ENCODE measurements at regions not wholly inside any gene's neighbourhood (a gene's known extent, or its start where the extent isn't known, plus 50 kb on each side); places are given as distances from the start of the nearest gene placed in this dataset.

- no peak for DNase-seq
These were observed 582.9 kb downstream of the BRD1 start for GRCh38 chr22:49244466-49245420.

- DNase-seq = no peak
These were observed 583.7 kb downstream of the BRD1 start for GRCh38 chr22:49243965-49244364.

DNA sequence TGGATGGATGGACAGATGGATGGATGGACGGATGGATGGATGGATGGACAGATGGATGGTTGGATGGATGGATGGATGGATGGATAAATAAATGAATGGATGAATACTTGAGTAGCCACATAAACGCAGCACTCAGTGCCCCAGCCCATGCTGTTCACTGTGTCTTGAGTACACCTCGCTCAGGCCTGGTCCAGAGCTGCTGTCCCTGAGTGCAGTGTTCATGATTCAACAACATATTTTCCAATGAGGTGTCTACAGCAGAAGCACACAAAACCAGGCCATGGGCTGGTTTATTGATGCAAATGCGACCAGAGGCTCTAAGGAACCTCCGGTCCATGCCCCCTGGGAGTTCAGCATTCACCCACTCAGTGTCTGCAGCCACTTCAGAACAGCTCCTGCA is 584.3 kb downstream of the BRD1 start:
- DNase-seq = no peak

- no peak for DNase-seq
These were observed 585.2 kb downstream of the BRD1 start for GRCh38 chr22:49242480-49242879.

- no peak for DNase-seq
These were observed 586.4 kb downstream of the BRD1 start for GRCh38 chr22:49241174-49241851.

GRCh38 chr22:49240472-49240871 is 587.2 kb downstream of the BRD1 start:
- DNase-seq = no peak

GRCh38 chr22:49240016-49240380 is 587.7 kb downstream of the BRD1 start:
- DNase-seq = no peak

DNA sequence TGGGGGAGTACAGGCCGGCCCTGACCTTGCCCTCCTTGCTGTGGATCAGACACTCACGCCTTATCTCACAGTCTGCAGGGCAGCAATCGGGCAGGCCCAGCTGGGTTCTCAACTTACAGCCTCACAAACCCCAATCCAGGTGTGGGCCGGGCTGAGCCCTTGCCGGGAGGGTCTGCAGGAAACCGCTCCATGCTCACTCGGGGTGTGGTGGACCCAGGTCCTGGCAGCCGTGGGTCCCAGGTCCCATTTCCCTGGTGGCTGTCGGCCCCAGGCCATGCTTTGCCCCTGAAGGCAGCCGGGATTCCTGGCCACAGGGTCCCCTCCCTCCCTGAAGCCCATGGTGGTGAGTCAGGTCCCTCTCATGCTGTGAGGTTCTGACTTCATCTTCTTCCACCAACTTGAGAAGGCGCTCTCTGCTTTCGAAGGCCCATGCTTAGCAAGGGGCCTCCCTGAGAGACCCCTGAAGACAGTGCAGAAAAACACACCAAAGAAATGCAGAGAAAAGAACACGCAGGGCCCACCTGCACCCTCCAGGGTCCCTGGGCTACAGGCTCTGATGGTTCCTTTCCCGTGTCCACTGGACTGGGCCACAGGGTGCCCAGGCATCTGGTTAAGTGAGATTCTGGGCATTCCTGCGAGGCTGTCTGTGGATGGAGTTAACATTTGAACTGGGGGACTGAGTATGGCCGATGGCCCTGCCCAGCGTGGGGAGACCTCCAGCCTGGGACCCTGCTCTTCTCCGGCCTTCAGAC is 588.2 kb downstream of the BRD1 start:
- DNase-seq = no peak

- DNase-seq = no peak
These were observed 589.2 kb downstream of the BRD1 start for GRCh38 chr22:49238181-49239141.

- DNase-seq = no peak
These were observed 590.0 kb downstream of the BRD1 start for GRCh38 chr22:49237703-49238102.

DNA sequence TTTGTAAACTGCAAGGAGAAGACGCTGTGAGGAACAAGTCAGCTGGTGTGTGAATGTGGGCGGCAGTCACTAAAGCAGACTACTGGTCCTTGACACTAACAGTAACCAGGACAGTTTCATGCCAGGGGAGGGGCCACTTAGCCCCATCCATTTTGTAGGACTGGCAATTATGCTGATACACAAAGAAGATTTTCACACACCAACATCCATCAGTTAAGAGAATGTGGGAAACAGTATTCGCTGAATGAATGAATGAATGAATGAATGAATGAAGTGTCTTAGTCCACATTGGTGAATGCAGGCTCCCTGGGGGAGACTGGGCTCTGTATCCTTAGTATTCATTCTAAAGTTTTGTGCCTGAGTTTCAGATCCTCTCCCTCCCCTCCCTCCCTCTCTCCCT is 590.4 kb downstream of the BRD1 start:
- DNase-seq = no peak

DNA sequence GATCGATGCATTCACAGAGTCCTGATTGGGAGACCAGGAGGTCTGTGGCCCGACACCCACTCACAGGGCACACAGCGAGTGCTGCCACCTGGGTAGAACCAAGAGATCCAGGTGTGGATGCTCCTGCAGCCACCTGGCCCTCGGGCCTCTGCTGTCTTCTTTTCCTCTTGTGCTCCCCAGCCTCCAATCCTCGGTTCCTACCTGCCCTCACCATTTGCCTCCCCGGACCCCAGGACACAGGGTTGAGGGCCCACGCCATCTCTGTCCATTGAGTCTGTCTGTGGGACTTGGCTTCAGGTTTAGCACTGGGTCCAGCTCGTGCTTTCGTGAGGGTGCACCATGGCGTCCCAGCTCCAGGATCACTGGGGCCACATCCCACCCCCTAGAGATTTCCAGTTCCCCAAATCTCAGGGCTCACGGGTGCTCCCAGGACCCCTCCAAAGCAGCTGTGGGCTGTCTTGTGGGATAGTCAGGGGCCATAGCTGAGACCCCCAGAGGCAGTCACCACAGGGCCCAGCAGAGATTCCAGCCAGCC is 591.1 kb downstream of the BRD1 start:
- DNase-seq = no peak

- DNase-seq = no peak
These were observed 592.0 kb downstream of the BRD1 start for GRCh38 chr22:49235463-49236300.

DNA sequence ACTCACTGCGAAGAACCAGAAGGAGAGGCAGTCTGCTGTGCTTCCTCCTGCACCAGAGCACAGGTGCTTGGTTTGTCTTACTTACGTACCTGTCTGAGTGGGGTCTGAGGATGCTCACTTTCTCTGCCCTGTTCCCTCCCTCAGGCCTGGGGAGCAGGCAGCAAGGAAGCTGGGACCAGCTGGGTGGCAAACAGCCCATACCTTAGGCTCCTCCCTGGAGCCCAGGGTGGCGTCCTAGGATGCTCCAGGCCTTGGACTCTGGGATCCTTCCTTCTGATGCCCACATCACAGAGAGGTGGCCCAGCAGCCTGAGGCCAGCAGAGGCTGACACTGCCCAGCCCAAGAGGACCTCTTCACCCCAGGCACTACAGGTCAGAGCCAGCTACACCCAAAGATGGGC is 593.2 kb downstream of the BRD1 start:
- no peak for DNase-seq

DNA sequence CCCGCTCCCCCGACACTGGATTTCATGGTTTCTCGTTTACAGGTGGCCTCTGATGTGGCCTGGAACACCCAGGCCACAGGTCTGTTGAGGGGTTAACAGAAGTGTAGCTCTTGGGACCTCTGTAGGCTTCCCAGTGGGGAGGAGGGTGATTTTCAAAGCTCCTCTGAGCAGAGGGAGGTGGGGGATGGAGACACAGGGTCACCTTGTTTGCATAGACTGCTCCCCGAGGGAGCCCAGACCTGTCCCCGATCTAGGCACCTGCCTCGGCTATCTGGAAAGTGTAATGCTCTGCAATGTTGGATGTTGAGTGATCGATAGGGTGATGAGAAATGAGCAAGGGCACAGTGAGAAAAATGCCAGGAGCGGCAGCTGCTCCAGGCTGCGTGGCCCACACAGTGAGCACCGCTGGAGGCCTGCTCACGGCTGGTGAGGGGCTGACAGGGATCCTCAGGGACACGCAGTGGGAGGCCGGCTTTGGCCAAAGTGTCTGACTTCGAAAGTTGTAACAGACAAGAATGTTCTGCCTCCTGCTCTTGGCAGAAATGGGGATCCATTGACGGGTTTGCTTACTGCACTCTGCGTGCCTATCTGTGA is 594.1 kb downstream of the BRD1 start:
- no peak for DNase-seq

GRCh38 chr22:49232319-49233067 is 595.2 kb downstream of the BRD1 start:
- DNase-seq = no peak

DNA sequence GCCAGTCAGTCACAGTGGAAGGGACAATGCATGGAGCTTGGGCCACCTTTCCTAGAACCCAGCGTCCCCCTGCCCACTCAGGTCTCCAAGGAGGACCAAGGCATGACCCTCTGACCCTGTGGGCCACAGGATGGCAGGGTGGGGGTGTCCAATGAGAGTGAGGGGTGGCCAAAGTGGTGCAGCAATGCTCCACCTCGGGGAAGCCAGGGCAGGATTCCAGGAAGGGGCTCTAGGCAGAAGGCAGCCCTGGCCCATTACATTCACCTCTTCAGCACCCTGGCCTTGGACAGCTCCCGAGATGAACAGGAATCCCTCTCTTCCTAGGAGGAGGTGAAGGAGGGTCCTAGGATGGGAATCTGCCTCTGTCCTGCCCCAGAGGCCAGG is 597.5 kb downstream of the BRD1 start:
- DNase-seq = no peak

GRCh38 chr22:49229483-49230193 is 598.0 kb downstream of the BRD1 start:
- DNase-seq = no peak

GRCh38 chr22:49228431-49229037 is 599.1 kb downstream of the BRD1 start:
- DNase-seq = no peak
